Fibroblast of the conjunctiva (primary cell): ENCODE measurements at regions not wholly inside any gene's neighbourhood (a gene's known extent, or its start where the extent isn't known, plus 50 kb on each side); places are given as distances from the start of the nearest gene placed in this dataset.
A peak's percentile ranks its signal among the peaks of the same experiment; 100 is the strongest.

Source experiments
- DNase-seq: peaks from one replicate; pipeline ENCODE4 v3.0.0-alpha.2; 2010; ENCODE audit warnings: low read depth

DNA sequence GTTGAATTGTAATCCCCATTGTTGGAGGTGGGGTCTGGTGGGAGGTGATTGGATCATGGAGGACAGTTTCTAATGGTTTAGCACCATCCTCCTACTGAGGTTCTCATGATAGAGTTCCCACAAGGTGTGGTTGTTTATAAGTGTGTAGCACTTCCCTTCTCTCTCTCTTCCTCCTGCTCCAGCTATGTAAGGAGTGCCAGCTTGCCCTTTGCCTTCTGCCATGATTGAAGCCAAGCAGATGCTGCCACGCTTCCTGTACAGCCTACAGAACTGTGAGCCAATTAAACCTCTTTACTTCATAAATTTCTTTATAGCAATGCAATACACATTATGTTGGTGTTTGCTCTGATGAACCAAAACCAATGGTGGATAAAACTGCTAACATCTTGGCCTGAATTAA is 238.2 kb downstream of the EFNB2 start:
- no peak for DNase-seq

DNA sequence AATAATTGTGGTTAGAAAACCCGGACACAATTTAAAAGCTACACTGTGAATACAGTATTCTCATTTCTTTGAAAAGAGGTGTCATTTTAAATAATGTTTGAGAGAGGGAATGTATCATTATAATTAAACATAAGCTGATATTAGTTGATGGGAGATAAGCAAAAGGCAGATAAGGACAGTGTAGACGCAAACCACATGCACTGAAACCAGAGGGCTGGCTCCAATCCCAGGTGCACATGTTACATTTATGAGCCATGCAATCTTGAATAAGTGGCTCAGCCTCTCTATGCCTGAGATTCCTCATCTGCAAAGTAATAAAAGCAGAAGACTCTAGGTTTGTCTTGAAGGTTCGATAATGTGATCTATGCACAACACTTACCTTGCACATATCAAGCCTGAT is 238.7 kb downstream of the EFNB2 start:
- DNase-seq, result no peak

DNA sequence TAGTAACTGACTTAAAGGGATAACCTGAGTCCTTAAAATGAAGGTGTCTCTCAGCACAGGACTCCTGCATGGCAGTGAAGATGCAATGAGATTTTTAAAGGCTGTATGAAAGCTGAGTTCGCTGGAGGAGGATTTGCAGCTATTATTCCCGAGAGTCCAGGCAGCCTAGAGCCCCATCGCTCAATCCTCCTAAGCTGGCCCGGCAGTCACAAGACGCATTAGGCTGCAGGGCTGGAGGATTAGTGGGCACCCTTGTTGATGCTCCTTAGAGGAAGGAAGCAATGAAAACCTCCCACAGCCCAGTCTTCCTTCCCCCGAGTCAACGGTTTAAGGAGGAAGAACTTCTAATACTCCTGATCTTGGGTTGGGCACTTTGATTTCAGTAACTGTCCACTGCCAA is 239.5 kb downstream of the EFNB2 start:
- DNase-seq, result no peak

DNA sequence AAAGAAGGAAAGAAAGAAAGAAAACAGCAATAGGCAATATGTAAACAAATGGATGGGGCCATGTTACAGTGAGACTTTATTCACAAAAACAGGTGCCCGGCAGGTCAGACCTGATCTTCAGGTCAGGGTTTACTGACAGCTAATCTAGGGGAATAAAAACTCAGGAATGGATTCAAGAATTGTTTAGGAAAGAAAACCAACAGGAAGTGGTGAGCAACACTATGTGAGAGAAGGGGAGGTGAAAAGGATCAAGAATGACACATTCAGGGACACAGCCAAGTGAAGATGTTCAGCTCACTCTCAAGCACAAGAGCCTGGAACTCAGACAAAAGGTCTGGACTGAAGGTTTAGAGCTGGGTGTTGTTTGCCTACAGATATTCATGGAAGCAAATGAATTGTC is 244.5 kb downstream of the EFNB2 start:
- DNase-seq, result no peak

DNA sequence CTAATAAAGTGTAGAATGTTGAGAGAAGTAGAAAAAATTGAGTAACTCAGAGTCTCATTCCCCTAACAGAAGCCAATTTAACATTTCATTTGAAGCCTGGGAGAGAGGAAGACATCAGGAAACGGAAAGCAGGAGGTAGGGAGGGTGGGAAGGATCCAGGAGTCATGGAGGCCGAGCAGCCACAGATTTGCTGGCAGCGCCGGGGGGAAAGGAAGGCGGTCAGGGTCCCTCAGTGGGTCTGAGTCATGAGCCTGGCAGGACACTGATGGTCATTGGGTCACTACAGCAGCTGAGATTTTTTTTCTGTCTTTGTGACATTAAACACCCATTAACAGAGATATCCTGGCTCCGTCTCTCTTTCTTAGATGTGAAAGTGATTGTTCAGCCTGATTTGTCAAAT is 248.1 kb downstream of the EFNB2 start:
- DNase-seq, result no peak

DNA sequence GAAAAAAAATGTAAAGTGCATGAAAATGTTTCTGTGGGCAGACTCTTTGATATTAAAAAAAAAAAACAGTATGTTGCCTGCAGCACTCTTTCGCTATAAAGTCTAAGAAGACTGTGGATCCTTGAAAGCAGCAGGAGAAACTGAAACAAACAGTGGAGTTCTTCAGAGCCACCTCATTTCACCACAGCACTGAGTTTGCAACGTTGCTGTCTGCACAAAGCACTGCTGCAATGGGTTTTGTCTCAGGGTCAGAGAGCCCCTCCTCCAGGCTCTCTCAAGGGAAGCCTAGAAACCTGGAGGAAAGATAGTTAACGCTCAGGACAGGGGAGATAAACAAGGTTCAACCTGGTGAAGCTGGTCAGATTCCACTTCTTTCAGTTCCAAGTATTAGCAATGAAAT is 248.7 kb downstream of the EFNB2 start:
- peak; percentile 13 for DNase-seq

DNA sequence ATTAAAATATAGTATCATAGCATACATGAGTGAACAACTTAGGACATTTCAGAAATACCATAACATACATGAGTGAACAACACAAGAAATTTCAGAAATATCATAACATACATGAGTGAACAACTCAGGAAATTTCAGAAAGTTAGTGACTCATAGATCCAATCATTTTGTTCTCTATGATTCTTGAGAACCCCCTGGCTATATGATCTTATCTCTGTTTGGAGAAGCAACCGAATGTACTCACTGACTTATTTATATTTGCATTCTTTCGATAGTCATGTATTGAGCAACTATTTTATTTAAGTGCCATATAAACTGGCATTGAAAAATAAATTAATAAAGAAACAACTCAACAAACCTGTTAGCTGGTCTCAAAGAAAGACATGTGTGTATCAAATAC is 251.1 kb downstream of the EFNB2 start:
- DNase-seq, result no peak

DNA sequence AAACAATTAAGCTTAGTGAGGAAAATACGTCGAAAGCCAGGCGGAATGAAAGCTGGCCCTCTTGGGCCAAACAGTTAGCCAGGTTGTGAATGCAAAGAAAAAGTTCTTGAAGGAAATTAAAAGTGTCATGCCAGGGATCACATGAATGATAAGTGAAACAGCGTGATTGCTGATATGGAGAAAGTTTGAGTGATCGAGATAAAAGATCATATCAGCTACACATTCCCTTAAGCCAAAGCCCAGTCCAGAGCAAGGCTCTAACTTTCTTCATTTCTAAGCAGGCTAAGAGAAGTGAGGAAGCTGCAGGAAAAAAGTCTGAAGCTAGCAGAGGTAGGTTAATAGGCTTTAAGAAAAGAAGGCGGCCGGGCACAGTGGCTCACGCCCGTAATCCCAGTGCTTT is 254.0 kb downstream of the EFNB2 start:
- DNase-seq, result no peak

DNA sequence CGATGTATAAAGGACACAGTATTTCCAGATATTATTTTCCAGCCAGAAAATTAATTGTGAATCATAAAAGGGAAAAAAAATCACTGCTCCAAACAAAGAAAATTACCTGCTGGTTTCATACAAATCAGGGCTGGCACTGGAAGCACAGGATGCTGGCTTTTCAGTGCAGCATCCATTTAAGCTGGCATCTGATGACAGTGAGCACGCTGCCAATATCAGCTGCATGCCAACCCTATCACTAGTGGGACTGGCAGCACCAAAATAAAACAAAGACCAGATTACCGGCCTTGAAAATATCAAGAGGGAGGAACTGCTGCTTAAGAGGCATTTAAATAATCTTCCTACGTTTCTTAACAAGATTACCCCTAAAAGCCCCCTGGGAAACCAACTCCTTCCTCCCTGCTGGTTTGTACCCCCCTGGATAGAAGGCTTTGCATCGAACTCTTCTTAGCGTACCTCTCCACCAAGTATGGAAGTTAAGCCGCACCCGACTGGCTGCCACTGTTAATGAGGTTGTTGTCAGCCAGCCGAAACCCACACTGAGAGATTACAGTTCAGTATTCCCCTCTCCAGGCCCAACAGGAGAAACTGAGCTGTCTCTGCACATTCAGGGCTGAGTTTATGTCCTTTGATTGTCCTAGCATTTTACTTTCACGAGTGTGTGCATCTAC is 257.8 kb downstream of the EFNB2 start:
- no peak for DNase-seq

DNA sequence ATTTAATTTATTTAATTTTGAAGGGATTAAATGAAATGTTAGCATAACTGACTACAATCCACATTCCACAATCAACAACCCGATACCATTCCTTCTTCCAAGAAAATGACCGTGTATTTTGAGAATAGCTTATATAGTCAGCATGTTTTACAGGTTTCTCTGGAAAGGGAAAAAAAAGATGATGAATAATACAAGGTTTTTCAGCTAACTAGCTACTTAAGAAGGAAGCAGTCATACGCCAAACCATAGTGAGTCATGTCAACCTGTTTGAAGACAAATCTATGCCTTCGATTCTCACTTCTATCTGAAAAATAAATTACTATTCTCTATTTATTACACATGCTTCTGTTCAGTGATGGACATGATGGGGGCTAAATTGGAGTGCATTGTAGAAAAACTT is 258.6 kb downstream of the EFNB2 start:
- no peak for DNase-seq

DNA sequence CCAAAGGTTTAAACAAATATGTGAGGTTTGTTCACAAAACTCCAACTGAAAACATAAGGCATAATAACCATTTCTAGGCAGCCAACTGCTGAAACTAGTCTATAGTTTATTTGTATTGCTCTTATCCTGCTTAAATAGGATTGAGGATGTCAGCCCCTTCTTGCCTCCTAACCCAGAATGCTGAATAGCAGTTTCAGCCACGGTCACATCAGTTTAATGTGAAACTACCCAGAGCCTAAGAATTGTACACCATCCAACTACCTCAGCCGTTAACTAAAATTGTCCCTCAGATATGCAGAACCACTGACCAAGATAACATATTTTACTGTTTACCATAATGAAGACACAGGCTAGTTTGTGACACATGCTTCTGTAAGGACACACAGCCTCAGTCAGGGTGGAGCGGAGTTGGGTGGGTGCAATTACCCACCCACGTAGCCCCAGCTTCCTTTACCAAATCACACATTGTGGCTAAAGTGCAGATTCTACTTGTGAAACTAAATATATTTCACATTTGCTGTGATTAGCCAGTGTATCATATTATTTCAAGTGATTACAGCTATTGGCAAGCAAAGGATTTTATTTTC is 259.9 kb downstream of the EFNB2 start:
- DNase-seq, result no peak

DNA sequence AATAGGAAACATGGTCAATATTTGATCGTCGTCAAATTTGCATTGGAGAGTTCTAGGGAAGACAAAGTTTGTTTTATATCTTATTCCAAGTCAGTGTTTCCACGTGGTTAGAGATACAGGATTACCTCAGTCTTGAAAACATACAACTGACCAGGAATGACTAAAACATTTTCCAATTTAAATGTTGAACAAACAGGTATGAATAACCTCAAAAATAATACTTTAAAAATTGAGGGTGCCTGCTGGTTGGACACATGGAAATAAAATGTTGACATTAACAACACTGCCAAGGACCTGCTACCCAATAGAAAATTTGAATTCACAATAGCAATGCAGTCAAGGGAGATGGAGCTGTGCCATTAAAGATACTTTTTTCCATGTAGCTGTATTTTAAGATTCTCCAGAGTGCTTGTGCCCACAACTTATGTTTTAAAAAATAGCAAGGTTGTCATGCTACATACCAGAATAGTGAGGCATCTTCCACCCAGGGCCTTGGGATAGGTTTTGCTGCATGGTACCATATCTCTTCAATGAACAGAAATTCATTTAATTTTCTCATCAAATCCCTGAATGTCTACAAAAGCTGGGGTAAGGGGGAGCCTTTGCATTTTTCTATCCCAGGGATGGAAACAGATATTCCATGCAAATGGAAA is 260.8 kb downstream of the EFNB2 start:
- DNase-seq, result no peak

DNA sequence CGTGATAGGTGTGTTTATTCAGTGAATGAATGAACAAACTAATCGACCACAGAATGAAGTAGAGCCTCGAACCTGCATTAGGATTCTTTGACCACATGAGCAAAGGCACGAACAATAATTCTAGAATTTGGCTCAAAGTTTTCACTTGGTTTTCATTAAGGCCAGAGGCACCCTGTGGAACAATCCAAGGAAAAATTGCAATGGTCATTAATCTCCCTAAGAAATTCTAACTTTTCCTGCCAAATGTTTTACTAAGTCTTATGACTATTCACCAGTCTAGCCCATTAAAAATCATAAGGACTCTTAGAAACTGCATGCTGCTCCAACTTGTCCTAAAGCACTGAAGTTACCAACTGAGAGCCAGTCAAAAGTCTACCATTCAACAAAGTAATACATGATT is 271.7 kb downstream of the EFNB2 start:
- DNase-seq, result no peak

DNA sequence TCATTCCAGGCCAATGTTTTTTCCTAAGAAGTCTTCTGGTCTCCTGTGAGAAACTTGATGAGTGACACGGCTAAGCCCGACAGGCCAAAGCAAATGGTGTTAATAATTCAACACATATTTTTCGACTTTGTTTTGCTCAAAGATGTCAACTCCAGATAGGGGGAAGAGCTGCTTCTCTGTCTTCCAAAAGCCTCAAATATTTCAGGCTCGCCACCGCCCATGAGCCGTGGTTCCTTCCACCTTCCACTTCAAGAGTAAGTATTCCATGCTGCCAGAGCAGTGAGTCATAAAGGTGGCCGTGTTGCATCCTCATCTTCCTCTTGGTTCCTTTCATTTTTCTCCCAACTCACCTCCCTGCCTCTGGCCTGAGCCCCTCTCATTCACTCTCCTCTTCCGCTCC is 272.6 kb downstream of the EFNB2 start:
- DNase-seq, result no peak

DNA sequence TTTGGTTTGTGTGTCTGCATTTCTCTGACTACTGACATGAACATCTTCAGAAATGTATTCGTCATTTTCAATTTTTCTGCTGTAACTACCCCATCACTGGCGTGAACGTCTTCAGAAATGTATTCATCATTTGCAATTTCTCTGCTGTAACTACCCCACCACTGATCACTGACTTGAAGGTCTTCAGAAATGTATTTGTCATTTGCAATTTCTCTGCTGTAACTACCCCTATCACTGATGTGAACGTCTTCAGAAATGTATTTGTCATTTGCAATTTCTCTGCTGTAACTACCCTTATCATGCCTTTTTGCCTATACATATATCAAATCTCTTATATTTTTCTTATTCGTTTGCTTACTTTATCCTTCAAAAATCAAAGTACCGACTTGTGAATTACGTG is 274.0 kb downstream of the EFNB2 start:
- no peak for DNase-seq

DNA sequence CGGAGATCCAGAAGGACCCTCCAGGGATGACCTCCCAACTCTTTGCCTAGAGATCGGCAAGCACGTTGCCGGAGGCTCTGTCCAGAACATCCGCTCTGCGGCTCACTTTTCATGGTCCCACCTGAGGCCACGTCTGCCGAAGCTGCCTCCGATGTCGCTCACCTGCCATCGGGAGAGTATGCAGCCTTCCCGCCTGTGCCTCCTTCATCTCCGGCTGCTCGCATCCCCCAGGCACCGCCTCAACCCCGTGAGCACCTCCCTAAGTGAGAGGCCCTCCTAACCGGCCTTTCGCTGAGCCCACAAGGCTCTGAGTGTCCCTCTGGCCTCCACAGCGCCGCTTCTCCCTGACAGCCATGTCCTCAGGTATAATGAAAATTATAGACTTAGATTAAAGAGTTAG is 275.1 kb downstream of the EFNB2 start:
- DNase-seq, result no peak

DNA sequence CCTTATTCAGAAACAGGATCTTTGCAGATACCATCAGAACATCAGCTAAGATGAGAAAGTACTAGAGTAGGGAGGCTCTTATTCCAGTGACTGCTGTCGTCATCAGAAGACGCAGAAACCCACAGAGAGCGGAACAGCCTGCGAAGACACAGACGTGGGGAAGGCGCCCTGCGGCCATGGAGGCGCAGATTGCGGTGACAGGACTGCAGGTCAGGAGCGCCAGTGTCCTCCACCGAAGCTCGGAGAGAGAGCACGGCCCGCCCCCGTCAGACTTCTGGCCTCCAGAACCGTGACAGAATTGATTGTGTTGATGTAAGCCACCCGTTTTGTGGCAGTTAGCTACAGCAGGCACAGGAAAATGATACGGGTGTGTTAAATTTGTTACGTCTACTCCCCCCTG is 275.5 kb downstream of the EFNB2 start:
- no peak for DNase-seq

DNA sequence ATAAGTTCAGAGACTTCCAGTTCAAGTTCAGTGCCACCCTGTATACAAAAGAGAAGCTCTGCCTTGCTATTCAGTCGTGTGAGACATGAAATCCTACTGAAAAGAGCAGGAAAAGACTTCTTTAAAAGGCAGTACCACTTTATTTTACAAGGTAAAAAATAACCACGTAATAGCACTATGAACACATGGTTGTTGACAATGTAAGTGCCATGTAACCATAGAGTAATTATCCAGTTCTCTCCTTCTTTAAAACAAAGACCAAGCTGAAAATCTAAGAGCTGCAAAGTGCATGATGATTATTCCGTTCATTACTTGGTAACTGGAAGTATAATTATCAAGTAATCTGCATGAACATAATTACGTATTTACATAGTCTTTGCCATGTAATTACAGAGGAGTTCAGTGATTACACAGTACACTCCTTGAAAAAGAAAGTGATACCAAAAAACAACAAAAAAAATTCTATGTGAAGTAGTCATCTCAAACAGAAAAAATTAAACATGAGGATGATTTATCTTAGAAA is 288.7 kb downstream of the EFNB2 start:
- DNase-seq, result no peak

DNA sequence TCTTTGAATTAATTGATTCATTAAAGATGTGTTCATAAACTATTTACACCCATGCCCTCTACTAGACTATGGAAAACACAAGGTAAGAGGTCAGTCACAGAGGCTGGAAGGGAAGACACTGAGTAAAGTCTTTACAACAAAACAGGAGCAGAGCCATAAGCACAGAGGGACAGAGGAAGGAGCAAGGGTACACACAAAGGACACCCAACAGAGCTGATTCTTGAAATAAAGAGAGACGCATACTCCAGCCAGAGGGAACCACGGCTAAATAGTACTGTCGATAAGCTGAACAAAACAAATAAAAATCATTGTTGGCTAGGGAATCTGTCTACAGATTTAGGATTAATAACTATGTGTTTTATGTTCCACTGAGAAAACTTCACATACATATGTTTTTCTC is 289.2 kb downstream of the EFNB2 start:
- no peak for DNase-seq

DNA sequence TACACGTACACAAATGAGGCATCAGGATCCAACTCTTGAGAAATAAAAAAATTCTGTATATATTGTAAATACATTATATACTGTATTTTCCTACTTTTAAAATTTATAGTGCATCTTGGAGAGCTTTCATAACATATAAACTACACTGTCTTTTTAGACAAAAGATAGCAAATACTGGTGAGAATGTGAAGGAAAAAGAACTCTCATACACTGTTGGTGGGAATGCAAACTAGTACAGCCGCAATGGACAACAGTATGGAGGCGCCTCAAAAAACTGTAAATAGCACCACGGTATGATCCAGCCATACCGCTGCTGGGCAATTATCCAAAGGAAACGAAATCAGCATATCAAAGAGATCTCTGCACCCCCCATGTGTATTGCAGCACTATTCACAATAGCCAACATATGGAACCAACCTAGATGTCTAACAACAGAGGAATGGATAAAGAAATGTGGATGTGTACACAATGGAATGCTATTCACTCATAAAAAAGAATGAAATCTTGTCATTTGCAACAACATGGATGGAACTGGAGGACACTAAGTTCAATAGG is 292.4 kb downstream of the EFNB2 start:
- DNase-seq, result no peak

DNA sequence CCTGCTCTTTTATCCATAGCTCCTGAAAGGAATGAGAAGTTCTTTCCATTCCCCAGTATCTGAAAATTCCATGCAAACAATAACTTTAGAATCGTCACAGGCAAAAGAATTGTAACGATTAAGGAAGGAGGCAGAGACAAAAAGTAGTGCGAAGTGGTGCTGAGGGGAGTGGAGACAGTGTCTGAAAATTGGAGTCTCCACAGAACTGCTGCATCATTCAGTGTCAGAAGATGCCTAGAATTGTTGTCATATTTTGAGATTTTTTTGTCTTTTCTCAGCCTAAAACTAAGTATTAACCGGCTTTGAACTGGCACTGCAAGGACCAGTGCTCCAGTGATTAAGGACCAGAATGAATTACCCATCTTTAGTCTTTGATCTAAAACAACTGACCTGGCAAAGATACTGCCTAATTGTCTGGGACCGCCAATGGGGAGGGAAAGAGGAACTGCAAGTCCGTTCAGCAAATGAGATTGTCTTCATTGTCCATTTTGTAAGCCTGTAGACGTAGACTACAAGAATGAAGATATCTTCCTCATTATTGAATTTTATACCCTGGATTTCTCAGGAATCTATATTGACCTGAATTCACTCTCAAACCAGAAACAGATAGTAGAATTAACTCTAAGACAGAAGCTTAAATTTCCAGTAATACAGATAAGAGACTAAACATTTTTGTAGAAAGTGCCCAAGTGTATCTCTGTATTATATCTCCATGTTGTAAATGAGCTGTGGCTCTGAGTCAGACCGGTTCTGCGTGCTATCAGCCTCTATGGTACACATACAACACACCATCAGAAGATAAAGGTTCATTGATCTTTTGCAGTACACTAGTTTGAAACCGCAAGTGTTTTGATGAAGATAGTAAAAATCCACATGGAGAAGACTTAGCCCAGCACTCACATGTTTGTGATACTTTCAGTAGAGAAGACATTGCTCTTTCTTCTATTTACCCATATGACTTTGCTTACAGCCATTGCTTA is 293.2 kb downstream of the EFNB2 start:
- no peak for DNase-seq

DNA sequence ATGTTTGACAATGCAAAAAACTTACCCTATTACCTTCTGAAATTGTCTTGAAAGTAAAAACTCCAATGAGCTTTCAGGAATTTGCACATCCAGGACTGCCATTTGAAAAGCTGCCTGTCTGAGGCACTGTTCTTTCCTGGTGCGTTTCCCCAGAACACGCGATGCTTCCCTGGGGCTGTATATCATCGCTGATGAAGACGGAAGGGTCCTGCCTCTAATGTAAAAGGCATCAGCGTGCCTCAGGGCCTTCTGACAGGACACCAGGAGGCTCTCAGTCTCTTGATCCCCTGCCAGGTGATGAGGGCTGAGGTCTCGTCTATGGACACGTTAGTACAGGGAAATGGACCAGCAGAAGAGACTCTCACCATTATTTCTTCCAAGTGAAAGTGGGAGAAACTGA is 296.8 kb downstream of the EFNB2 start:
- no peak for DNase-seq
